Osteoblast (primary cell): ENCODE measurements at regions not wholly inside any gene's neighbourhood (a gene's known extent, or its start where the extent isn't known, plus 50 kb on each side); places are given as distances from the start of the nearest gene placed in this dataset.

ENCODE experiments used
- DNase-seq: peaks from one replicate; pipeline ENCODE4 v3.0.0; 2011; ENCODE audit warnings: low spot score, mixed read lengths; ENCODE audit not compliant: insufficient read length; ENCODE audit errors: missing footprints
- H2AFZ ChIP-seq: 2 replicates; pipeline ENCODE4 v1.6.0; 2011; ENCODE audit warnings: mild to moderate bottlenecking, low read length
- H3K27ac ChIP-seq: 2 replicates; pipeline ENCODE4 v1.5.1; 2011; ENCODE audit warnings: mild to moderate bottlenecking, low read depth, low read length, moderate library complexity
- H3K27me3 ChIP-seq: 2 replicates; pipeline ENCODE4 v1.6.0; 2012; ENCODE audit warnings: mild to moderate bottlenecking, control low read depth, inconsistent platforms, low read length, moderate library complexity; ENCODE audit not compliant: insufficient read depth
- H3K36me3 ChIP-seq: 2 replicates; pipeline ENCODE4 v1.5.1; 2011; ENCODE audit warnings: mild to moderate bottlenecking, low read length, control low read depth, moderate library complexity; ENCODE audit not compliant: insufficient read depth
- H3K4me1 ChIP-seq: 2 replicates; pipeline ENCODE4 v1.5.1; 2011; ENCODE audit warnings: mild to moderate bottlenecking, low read length, control low read depth, moderate library complexity; ENCODE audit not compliant: insufficient read depth
- H3K4me2 ChIP-seq: 2 replicates; pipeline ENCODE4 v1.6.0; 2011; ENCODE audit warnings: mild to moderate bottlenecking, low read length; ENCODE audit not compliant: insufficient read depth
- H3K4me3 ChIP-seq: fragments of 200-600 bp; sonication (generic); 3 replicates; pipeline ENCODE4 v1.5.1; 2012; ENCODE audit warnings: mild to moderate bottlenecking, low read length, inconsistent platforms; ENCODE audit not compliant: insufficient read depth
- H3K79me2 ChIP-seq: 2 replicates; pipeline ENCODE4 v1.6.0; 2012; ENCODE audit warnings: mild to moderate bottlenecking, low read length, control low read depth, inconsistent platforms; ENCODE audit not compliant: insufficient read depth
- H3K9me3 ChIP-seq: 2 replicates; pipeline ENCODE4 v1.5.1; 2011; ENCODE audit warnings: low read depth, low read length, control low read depth
- H4K20me1 ChIP-seq: 2 replicates; pipeline ENCODE4 v1.6.0; 2012; ENCODE audit warnings: mild to moderate bottlenecking, low read length, control low read depth; ENCODE audit not compliant: insufficient read depth
- CTCF ChIP-seq: IDR thresholded peaks from 2 replicates; pipeline ENCODE4 v1.5.1; 2011; ENCODE audit warnings: mild to moderate bottlenecking, low read depth, low read length, moderate library complexity; ENCODE audit errors: extremely low read depth

DNA sequence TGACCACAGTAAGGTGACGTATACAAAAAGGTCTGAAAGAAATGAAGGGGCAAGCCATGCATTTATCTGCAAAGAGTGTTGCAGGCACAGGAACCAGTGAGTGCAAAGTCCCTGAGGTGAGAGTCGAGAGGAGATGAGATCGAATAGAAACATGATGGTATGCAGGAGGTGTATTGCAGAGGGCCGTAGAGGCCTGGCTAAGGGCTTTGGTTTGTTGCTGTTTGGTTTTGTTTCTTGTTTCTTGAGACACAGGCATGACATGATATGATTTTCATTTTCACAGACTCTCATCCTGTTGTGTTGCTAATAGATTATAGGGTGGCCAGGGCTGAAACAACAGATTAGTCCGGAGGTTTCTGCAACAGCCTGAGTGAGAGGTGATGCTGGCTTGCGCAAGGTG is 80.4 kb downstream of the HSPH1 start:
- Histone ChIP-seq H3K27ac (no peak overlapping the region), H3K36me3 (no peaks in the 10 kb centered on the region), H4K20me1 (no peaks in the 10 kb centered on the region), H3K4me2 (no peak overlapping the region), H3K27me3 (peaks cover 39% of the 10 kb centered on the region), H3K4me3 (no peak overlapping the region), H2AFZ (no peak overlapping the region), H3K4me1 (peaks cover 5% of the 10 kb centered on the region), H3K79me2 (no peaks in the 10 kb centered on the region), H3K9me3 (no peaks in the 10 kb centered on the region)
- TF ChIP-seq CTCF = no peak
- DNase-seq = no peak

DNA sequence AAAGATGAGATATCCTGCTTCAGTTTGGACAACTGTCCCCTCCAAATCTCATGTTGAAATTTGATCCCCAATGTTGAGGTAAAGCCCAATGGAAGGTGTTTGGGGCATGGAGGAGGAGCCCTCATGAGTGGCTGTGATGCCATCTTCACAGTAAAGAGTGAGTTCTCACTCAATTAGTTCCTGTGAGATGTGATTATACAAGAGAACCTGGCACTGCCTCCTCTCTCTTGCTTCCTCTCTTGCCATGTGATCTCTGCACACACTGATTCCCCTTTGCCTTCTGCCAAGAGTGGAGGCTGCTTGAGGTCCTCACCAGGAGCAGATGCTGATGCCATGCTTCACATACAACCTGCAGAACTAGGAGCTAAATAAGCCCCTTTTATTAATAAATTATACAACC is 86.9 kb downstream of the HSPH1 start:
- no peaks in the 10 kb centered on the region for H3K79me2 ChIP-seq
- no peak overlapping the region for H3K27ac ChIP-seq
- no peak overlapping the region for H2AFZ ChIP-seq
- DNase-seq = no peak
- no peak for TF ChIP-seq CTCF
- H4K20me1 ChIP-seq = no peaks in the 10 kb centered on the region
- peaks cover 24% of the 10 kb centered on the region for H3K27me3 ChIP-seq
- H3K4me2 ChIP-seq = no peak overlapping the region
- H3K4me1 ChIP-seq = peaks cover 22% of the 10 kb centered on the region
- H3K9me3 ChIP-seq = no peaks in the 10 kb centered on the region
- H3K36me3 ChIP-seq = no peaks in the 10 kb centered on the region
- H3K4me3 ChIP-seq = no peak overlapping the region

DNA sequence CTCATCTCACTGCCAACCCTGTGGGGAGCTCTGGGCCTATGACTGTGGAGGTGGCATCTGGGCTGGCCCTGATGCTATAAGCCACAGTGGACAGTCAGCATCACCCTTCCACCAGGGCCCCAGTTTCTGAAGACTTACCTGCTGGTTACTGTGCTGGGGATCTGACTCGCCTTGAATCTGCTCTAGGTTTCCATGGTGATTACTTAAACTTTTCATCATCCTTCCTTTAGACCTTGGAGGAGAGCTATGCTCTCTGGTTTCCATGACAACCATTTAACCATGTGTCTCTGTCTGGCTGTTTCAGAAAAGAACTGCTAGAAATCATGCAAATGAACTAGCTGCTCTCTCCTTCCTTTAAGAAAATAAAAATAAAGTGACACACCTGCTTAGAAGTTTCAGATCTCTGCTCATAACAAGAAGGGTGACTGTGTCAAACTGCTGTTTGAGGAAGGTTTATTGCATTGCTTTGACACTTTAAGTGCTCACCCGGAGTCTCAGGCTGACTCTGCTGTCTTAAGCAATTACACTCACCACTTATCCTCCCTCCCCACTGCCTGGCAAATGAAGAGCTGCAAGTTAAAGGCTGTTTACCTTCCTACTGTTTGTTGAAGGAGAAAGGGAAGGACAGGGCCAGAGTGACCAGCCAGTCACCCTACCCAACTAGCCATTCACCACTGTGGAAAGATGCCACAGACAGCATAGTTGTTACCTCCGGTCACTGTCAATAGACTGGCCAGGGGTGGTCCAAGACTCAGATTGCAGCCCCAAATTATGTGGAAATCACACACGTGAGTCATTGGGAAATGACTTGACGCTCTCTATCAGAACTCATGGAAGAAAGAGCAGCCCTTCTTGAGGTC is 87.6 kb downstream of the HSPH1 start:
- Histone ChIP-seq H3K4me3 (no peak overlapping the region), H3K36me3 (no peaks in the 10 kb centered on the region), H3K4me2 (no peak overlapping the region), H2AFZ (no peak overlapping the region), H3K9me3 (no peaks in the 10 kb centered on the region), H3K79me2 (no peaks in the 10 kb centered on the region), H3K27me3 (peaks cover 23% of the 10 kb centered on the region), H3K27ac (no peak overlapping the region), H4K20me1 (no peaks in the 10 kb centered on the region), H3K4me1 (peaks cover 22% of the 10 kb centered on the region)
- no peak for TF ChIP-seq CTCF
- DNase-seq = peak; percentile 35

- H3K4me3 ChIP-seq = no peak overlapping the region
- DNase-seq = peak; percentile 55
- peaks cover 11% of the 10 kb centered on the region for H3K27me3 ChIP-seq
- TF ChIP-seq CTCF = no peak
- H3K36me3 ChIP-seq = no peaks in the 10 kb centered on the region
- H3K79me2 ChIP-seq = no peaks in the 10 kb centered on the region
- no peaks in the 10 kb centered on the region for H4K20me1 ChIP-seq
- H2AFZ ChIP-seq = peak overlapping the region; percentile 32
- no peak overlapping the region for H3K4me2 ChIP-seq
- no peaks in the 10 kb centered on the region for H3K9me3 ChIP-seq
- no peak overlapping the region for H3K27ac ChIP-seq
- H3K4me1 ChIP-seq = peaks cover 38% of the 10 kb centered on the region
These were observed 89.7 kb downstream of the HSPH1 start for GRCh38 chr13:31072041-31072440.
